ENCODE measurements at regions not wholly inside any gene's neighbourhood (a gene's known extent, or its start where the extent isn't known, plus 50 kb on each side); places are given as distances from the start of the nearest gene placed in this dataset.

GRCh38 chr18:30016179-30016578 lies 1026.4 kb downstream of the DSC3 start:
- DNase-seq (ENCODE audit: low read depth, low spot score) = no peak
- H3K27ac ChIP-seq = no peak overlapping the region

DNA sequence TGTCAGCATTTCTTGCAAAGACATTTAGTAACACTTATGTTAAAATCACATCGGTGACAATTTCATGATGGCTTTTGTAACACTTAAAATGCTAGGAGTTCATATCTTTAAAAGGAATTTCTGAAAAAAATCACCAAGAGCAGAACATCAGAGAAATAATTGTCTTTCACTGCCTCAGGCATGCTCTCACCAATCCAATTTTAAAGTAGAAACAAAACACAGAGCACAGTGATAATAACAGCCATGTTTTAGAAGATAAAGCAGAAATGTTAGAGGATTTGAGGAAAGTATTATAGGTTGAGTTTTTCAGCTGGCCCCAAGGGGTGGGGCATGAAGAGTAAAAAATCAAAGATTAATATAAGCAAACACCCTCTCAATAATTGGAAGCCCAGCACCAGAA lies 1037.6 kb downstream of the DSC3 start:
- no peak for DNase-seq (ENCODE audit: low read depth, low spot score)
- H3K27ac ChIP-seq = no peak overlapping the region

GRCh38 chr18:29982218-29982617 lies 1060.3 kb downstream of the DSC3 start:
- H3K27ac ChIP-seq = no peak overlapping the region
- no peak for DNase-seq (ENCODE audit: low read depth, low spot score)

DNA sequence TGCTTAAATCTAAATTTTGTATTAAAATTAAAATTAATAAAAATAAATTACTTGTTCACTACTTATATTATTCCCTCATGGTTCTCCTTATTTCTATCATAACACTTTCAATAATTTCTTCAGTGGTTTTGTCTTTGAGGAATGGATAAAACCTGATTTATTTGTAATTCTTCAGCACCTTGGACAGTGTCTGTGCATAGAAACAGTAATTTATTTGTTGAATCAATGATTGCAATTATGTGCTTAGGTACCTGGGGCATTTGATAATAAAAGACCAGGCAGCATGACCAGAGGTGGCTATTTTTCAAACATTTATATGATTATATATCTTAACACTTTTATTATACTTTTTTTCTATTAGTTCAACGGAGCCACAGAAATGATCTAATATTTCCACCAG lies 1062.7 kb downstream of the DSC3 start:
- H3K27ac ChIP-seq = no peak overlapping the region
- DNase-seq (ENCODE audit: low read depth, low spot score) = no peak

GRCh38 chr18:29969876-29970275 lies 1072.7 kb downstream of the DSC3 start:
- DNase-seq (ENCODE audit: low read depth, low spot score) = no peak
- H3K27ac ChIP-seq = no peak overlapping the region

DNA sequence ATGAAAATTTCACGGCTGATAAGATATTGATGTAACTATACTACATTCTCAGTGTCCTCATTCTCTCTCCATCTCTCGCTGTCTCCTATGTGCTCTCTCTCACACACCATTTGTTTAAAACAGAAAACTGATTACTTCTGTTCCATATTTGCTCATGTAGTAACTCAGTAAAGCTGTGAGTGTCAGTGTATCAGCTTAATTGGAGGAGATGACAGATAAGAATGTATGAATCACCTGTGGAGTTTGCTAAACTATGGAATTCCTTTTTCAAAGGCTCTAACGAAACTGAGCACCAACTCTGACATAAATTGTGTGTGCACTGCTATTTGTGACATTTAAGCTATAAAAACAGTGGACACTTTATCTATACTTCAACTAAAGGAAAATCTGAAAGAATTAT lies 1080.0 kb downstream of the DSC3 start:
- no peak overlapping the region for H3K27ac ChIP-seq
- DNase-seq (ENCODE audit: low read depth, low spot score) = no peak

GRCh38 chr18:29960539-29960938 lies 1082.0 kb downstream of the DSC3 start:
- DNase-seq (ENCODE audit: low read depth, low spot score) = no peak
- no peak overlapping the region for H3K27ac ChIP-seq

- H3K27ac ChIP-seq = no peak overlapping the region
- DNase-seq (ENCODE audit: low read depth, low spot score) = no peak
Observed at GRCh38 chr18:29930231-29930630, 1112.3 kb downstream of the DSC3 start.

- DNase-seq (ENCODE audit: low read depth, low spot score) = no peak
- H3K27ac ChIP-seq = no peak overlapping the region
Observed at GRCh38 chr18:29928081-29928480, 1114.5 kb downstream of the DSC3 start.

DNA sequence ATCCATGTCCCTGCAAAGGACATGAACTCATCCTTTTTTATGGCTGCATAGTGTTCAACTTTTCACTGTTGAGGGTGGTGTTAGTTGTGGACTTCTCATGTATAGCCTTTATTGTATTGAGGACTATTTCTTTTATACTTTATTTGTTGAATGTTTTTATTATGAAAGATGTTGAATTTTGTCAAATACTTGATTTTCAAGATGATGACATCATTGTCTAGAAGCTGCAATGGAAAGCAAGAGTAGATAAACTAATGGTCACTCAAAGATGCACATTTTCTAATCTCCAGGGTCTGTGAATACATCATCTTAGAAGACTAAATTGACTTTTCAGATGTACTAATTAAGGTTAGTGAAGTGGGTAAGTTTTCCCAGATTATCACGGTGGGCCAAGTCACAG lies 1117.0 kb downstream of the DSC3 start:
- DNase-seq (ENCODE audit: low read depth, low spot score) = no peak
- no peak overlapping the region for H3K27ac ChIP-seq

- H3K27ac ChIP-seq = no peak overlapping the region
- DNase-seq (ENCODE audit: low read depth, low spot score) = no peak
Observed at GRCh38 chr18:29912351-29912750, 1130.2 kb downstream of the DSC3 start.

DNA sequence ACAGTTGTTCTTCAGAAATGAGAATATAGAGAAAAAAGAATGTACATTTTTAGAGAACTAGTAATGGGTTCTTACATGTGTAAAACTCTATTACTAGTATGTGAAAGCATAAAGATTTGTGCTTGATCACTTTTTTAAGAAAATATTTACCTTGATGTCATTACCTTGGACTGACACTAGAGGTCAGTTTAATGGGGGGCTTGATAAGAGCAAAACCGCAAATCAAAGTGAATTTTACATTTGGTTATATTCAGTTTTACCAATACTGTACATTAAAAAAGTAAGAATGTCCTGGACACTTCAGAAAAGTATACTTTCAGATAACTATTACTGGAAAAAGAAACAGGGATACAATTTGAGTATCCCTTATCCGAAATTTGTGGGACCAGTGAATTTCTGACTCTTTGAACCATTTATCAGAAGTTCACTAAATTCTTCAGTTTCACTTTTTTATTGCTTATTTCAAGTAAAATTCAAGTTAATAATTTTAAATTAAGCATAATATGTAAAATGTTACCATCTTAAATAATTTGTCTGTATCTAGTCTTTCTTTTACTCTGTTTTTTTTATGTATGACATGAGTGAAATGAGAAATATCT lies 1149.5 kb downstream of the DSC3 start:
- H3K27ac ChIP-seq = no peak overlapping the region
- DNase-seq (ENCODE audit: low read depth, low spot score) = no peak

DNA sequence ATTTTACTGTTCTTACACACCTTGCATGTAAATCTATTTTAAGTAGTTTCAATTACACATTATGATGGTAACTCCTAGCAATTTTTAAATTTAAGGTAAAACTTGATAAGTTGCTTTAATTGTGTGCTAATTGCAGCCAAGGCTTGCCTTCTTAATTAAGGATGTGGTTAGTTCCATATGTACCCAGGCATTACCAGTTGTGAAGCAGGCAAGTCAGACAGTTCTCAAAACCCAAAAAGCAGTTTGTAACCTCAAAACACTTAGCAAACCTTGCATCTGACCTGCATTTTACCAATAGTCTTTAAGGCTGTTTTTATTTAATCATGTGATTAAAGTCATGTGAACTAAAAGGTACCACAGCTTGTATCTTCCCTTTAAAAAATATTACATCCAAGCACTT lies 1159.4 kb downstream of the DSC3 start:
- no peak for DNase-seq (ENCODE audit: low read depth, low spot score)
- H3K27ac ChIP-seq = no peak overlapping the region

DNA sequence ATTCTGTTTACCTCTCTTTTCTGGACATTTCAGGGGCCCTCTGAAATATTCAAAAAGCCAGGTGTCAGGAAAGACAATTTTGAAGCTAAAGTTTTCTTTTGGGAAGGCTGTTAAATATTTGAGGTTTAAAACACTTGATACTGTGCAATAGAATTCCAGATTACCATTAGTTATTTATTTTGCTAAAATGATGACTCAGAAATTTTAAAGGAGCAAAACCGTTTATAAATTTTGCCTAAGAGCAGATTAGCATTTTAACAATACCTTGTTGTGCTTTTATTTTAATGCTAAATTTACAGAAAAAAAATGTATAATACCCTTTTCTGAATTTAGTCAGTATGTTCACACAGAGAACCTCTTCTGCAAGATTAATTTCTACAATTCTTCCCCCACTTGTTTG lies 1159.9 kb downstream of the DSC3 start:
- no peak for DNase-seq (ENCODE audit: low read depth, low spot score)
- no peak overlapping the region for H3K27ac ChIP-seq

GRCh38 chr18:29879763-29880162 lies 1162.8 kb downstream of the DSC3 start:
- H3K27ac ChIP-seq = no peak overlapping the region
- DNase-seq (ENCODE audit: low read depth, low spot score) = no peak

- DNase-seq (ENCODE audit: low read depth, low spot score) = no peak
- H3K27ac ChIP-seq = no peak overlapping the region
Observed at GRCh38 chr18:29874519-29875098, 1167.9 kb downstream of the DSC3 start.

DNA sequence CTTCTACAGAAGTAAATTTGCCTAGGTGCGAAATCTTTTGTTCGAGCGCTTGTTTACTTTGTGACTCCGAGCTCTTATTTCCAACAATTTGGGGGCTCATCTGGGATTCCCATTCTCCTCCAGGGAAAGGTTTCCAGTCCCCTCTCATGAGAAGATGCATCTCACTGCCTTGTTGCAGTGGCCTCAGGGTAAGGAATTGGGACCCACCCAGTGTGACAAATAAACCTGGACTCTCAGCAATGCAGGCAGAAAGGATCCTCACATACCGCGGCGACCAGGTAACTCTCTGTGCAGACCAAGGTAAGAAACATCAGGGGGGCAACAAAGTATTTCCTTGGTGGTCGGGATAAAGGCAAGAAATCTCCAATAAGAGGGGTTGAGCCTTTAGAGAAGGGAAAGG lies 1169.3 kb downstream of the DSC3 start:
- no peak for DNase-seq (ENCODE audit: low read depth, low spot score)
- H3K27ac ChIP-seq = no peak overlapping the region

GRCh38 chr18:29871246-29871645 lies 1171.3 kb downstream of the DSC3 start:
- H3K27ac ChIP-seq = no peak overlapping the region
- no peak for DNase-seq (ENCODE audit: low read depth, low spot score)

GRCh38 chr18:29862824-29863223 lies 1179.7 kb downstream of the DSC3 start:
- DNase-seq (ENCODE audit: low read depth, low spot score) = no peak

DNA sequence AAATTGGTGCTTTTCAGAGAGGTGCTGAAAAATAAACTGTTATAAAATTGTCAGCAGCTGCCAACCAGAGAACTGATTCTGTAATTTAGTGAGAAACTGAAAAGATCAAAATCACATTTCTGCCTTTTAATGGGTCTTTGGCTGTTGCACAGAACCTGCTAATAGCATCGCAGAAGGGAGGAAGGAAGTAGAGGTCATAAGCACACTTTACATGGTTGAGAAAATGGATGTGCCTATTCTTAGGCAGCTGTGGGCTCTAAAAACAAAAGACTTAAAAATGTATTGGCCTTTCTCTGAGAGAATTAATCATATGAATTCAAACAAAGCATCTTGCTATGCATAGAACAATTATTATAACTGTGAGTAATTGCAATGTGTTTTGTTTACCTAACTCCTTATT lies 1186.9 kb downstream of the DSC3 start:
- no peak overlapping the region for H3K27ac ChIP-seq
- DNase-seq (ENCODE audit: low read depth, low spot score) = no peak

More at GRCh38 chr18:29862824-29863223, 1179.7 kb downstream of the DSC3 start:
- H3K27ac ChIP-seq = no peak overlapping the region

DNA sequence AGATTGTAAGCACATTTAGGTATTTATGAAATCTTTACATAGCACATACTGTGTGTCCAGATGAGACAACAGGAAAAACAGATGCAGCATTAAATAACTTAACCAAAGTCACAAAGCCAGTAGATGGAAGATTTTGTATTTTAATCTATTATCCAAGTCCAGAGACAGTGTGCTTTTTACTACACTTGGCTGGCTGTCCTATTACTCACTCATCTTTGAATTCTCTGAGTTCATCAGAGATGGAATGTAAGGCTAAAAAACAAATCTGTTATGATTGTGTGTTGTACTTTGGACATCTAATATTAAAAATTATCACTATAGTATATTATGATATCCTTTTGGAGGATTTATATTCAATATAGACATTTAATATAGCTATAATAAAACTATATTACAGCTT lies 1189.4 kb downstream of the DSC3 start:
- DNase-seq (ENCODE audit: low read depth, low spot score) = no peak
- no peak overlapping the region for H3K27ac ChIP-seq

DNA sequence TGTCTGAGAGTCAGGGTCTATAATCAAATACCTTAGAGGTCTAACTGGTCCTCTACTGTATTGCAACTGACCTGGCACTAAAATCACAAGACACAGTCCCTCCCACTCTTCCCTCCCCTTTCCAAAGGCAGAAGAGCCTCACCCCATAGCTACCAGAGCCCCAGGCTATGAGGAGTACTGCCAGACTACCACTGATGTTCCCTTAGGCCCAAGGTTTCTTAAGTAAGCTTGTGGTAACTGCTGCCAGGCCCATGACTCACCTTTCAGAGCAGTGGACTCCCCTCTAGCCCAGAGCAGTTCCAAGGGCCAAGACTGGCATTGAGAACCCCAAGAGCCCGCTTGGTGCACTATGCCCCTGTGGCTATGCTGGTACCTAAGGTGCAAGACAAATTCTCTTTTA lies 1193.4 kb downstream of the DSC3 start:
- no peak overlapping the region for H3K27ac ChIP-seq
- peak; percentile 16 for DNase-seq (ENCODE audit: low read depth, low spot score)
